ENCODE measurements at regions not wholly inside any gene's neighbourhood (a gene's known extent, or its start where the extent isn't known, plus 50 kb on each side); places are given as distances from the start of the nearest gene placed in this dataset.
"Not testable (repeated sequence)": the region's sequence is repeated elsewhere in the genome, so short reads cannot be mapped to it uniquely, and the experiment has no call there.

GRCh38 chrX:16335181-16335580 is 167.9 kb downstream of the MAGEB17 start:
- Mint-ChIP-seq H3K4me3 (no peak overlapping the region), H3K27ac (no peak overlapping the region), H3K4me1 (ENCODE audit: low read depth) (peaks cover 10% of the 10 kb centered on the region), H3K36me3 (ENCODE audit: low read depth) (no peaks in the 10 kb centered on the region), H3K27me3 (ENCODE audit: low read depth) (no peaks in the 10 kb centered on the region), H3K9me3 (peaks cover 2% of the 10 kb centered on the region)
- no peak for DNase-seq
- CTCF ChIA-PET, result no interaction called here
- intact Hi-C loops (cut with micrococcal nuclease), result no loop called here

- CTCF ChIA-PET, result no interaction called here
- no peak overlapping the region for H3K4me3 Mint-ChIP-seq
- H3K36me3 Mint-ChIP-seq (ENCODE audit: low read depth), result no peaks in the 10 kb centered on the region
- DNase-seq, result no peak
- H3K27me3 Mint-ChIP-seq (ENCODE audit: low read depth), result peaks cover 2% of the 10 kb centered on the region
- intact Hi-C loops (cut with micrococcal nuclease), result no loop called here
- no peak overlapping the region for H3K27ac Mint-ChIP-seq
- H3K4me1 Mint-ChIP-seq (ENCODE audit: low read depth), result no peaks in the 10 kb centered on the region
- H3K9me3 Mint-ChIP-seq, result no peaks in the 10 kb centered on the region
These were observed 180.8 kb downstream of the MAGEB17 start for GRCh38 chrX:16347968-16348670.

GRCh38 chrX:16357902-16358301 is 190.6 kb downstream of the MAGEB17 start:
- Mint-ChIP-seq H3K9me3 (no peaks in the 10 kb centered on the region), H3K4me3 (no peak overlapping the region), H3K4me1 (ENCODE audit: low read depth) (no peaks in the 10 kb centered on the region), H3K27me3 (ENCODE audit: low read depth) (no peaks in the 10 kb centered on the region), H3K27ac (no peak overlapping the region), H3K36me3 (ENCODE audit: low read depth) (no peaks in the 10 kb centered on the region)
- no peak for DNase-seq
- intact Hi-C loops (cut with micrococcal nuclease), result no loop called here
- CTCF ChIA-PET, result no interaction called here

- H3K27me3 Mint-ChIP-seq (ENCODE audit: low read depth); H3K27ac Mint-ChIP-seq; H3K9me3 Mint-ChIP-seq; DNase-seq; H3K4me1 Mint-ChIP-seq (ENCODE audit: low read depth); intact Hi-C loops (cut with micrococcal nuclease); H3K36me3 Mint-ChIP-seq (ENCODE audit: low read depth); CTCF ChIA-PET; H3K4me3 Mint-ChIP-seq: not testable (repeated sequence)
These were observed 192.8 kb downstream of the MAGEB17 start for GRCh38 chrX:16360056-16360455.

- Mint-ChIP-seq H3K36me3 (ENCODE audit: low read depth) (no peaks in the 10 kb centered on the region), H3K27me3 (ENCODE audit: low read depth) (no peaks in the 10 kb centered on the region), H3K9me3 (no peaks in the 10 kb centered on the region), H3K4me3 (no peak overlapping the region), H3K4me1 (ENCODE audit: low read depth) (no peaks in the 10 kb centered on the region), H3K27ac (no peak overlapping the region)
- intact Hi-C loops (cut with micrococcal nuclease), result no loop called here
- DNase-seq, result no peak
- CTCF ChIA-PET, result no interaction called here
These were observed 201.4 kb downstream of the MAGEB17 start for GRCh38 chrX:16368696-16369095.

GRCh38 chrX:16376056-16376455 is 208.8 kb downstream of the MAGEB17 start:
- H3K27ac Mint-ChIP-seq, result no peak overlapping the region
- CTCF ChIA-PET, result no interaction called here
- no peak overlapping the region for H3K4me3 Mint-ChIP-seq
- H3K4me1 Mint-ChIP-seq (ENCODE audit: low read depth), result no peaks in the 10 kb centered on the region
- intact Hi-C loops (cut with micrococcal nuclease), result no loop called here
- H3K27me3 Mint-ChIP-seq (ENCODE audit: low read depth), result no peaks in the 10 kb centered on the region
- no peak for DNase-seq
- H3K9me3 Mint-ChIP-seq, result no peaks in the 10 kb centered on the region
- H3K36me3 Mint-ChIP-seq (ENCODE audit: low read depth), result no peaks in the 10 kb centered on the region

GRCh38 chrX:16386126-16386525 is 218.8 kb downstream of the MAGEB17 start:
- H3K27me3 Mint-ChIP-seq (ENCODE audit: low read depth), result peaks cover 2% of the 10 kb centered on the region
- DNase-seq, result no peak
- no peaks in the 10 kb centered on the region for H3K9me3 Mint-ChIP-seq
- intact Hi-C loops (cut with micrococcal nuclease), result no loop called here
- H3K4me1 Mint-ChIP-seq (ENCODE audit: low read depth), result no peaks in the 10 kb centered on the region
- no peak overlapping the region for H3K4me3 Mint-ChIP-seq
- no peak overlapping the region for H3K27ac Mint-ChIP-seq
- CTCF ChIA-PET, result no interaction called here
- H3K36me3 Mint-ChIP-seq (ENCODE audit: low read depth), result peaks cover 1% of the 10 kb centered on the region

GRCh38 chrX:16392597-16392996 is 225.3 kb downstream of the MAGEB17 start:
- Mint-ChIP-seq H3K9me3 (no peaks in the 10 kb centered on the region), H3K36me3 (ENCODE audit: low read depth) (peaks cover 1% of the 10 kb centered on the region), H3K27ac (no peak overlapping the region), H3K4me3 (no peak overlapping the region), H3K4me1 (ENCODE audit: low read depth) (no peaks in the 10 kb centered on the region), H3K27me3 (ENCODE audit: low read depth) (peaks cover 2% of the 10 kb centered on the region)
- intact Hi-C loops (cut with micrococcal nuclease), result no loop called here
- DNase-seq, result no peak
- CTCF ChIA-PET, result no interaction called here

- no peak for DNase-seq
- Mint-ChIP-seq H3K27ac (no peak overlapping the region), H3K4me3 (no peak overlapping the region), H3K36me3 (ENCODE audit: low read depth) (peaks cover 1% of the 10 kb centered on the region), H3K4me1 (ENCODE audit: low read depth) (no peaks in the 10 kb centered on the region), H3K9me3 (no peaks in the 10 kb centered on the region), H3K27me3 (ENCODE audit: low read depth) (peaks cover 2% of the 10 kb centered on the region)
- intact Hi-C loops (cut with micrococcal nuclease), result no loop called here
- CTCF ChIA-PET, result no interaction called here
These were observed 227.0 kb downstream of the MAGEB17 start for GRCh38 chrX:16394290-16394689.

- intact Hi-C loops (cut with micrococcal nuclease), result no loop called here
- Mint-ChIP-seq H3K4me1 (ENCODE audit: low read depth) (no peaks in the 10 kb centered on the region), H3K4me3 (no peak overlapping the region), H3K27ac (no peak overlapping the region), H3K9me3 (no peaks in the 10 kb centered on the region), H3K27me3 (ENCODE audit: low read depth) (no peaks in the 10 kb centered on the region), H3K36me3 (ENCODE audit: low read depth) (no peaks in the 10 kb centered on the region)
- no peak for DNase-seq
- CTCF ChIA-PET, result no interaction called here
These were observed 236.5 kb downstream of the MAGEB17 start for GRCh38 chrX:16403808-16404207.

- CTCF ChIA-PET, result no interaction called here
- Mint-ChIP-seq H3K4me3 (no peak overlapping the region), H3K27ac (no peak overlapping the region), H3K36me3 (ENCODE audit: low read depth) (no peaks in the 10 kb centered on the region), H3K4me1 (ENCODE audit: low read depth) (no peaks in the 10 kb centered on the region), H3K9me3 (no peaks in the 10 kb centered on the region), H3K27me3 (ENCODE audit: low read depth) (no peaks in the 10 kb centered on the region)
- intact Hi-C loops (cut with micrococcal nuclease), result no loop called here
- DNase-seq, result no peak
These were observed 233.4 kb upstream of the S100G start for GRCh38 chrX:16416588-16416987.

- Mint-ChIP-seq H3K9me3 (no peaks in the 10 kb centered on the region), H3K27ac (no peak overlapping the region), H3K4me3 (no peak overlapping the region), H3K4me1 (ENCODE audit: low read depth) (peaks cover under 1% of the 10 kb centered on the region), H3K36me3 (ENCODE audit: low read depth) (no peaks in the 10 kb centered on the region), H3K27me3 (ENCODE audit: low read depth) (no peaks in the 10 kb centered on the region)
- CTCF ChIA-PET, result no interaction called here
- DNase-seq, result no peak
- intact Hi-C loops (cut with micrococcal nuclease), result no loop called here
These were observed 231.3 kb upstream of the S100G start for GRCh38 chrX:16418650-16419049.

GRCh38 chrX:16427668-16428067 is 222.3 kb upstream of the S100G start:
- no peak overlapping the region for H3K27ac Mint-ChIP-seq
- CTCF ChIA-PET, result interaction anchor here (1.6 kb wide), 1 partner anchor 9 kb away, joined by 6 read pairs; no protein-coding TSS in a partner anchor
- H3K9me3 Mint-ChIP-seq, result no peaks in the 10 kb centered on the region
- H3K4me3 Mint-ChIP-seq, result no peak overlapping the region
- intact Hi-C loops (cut with micrococcal nuclease), result no loop called here
- H3K27me3 Mint-ChIP-seq (ENCODE audit: low read depth), result no peaks in the 10 kb centered on the region
- H3K4me1 Mint-ChIP-seq (ENCODE audit: low read depth), result peaks cover 12% of the 10 kb centered on the region
- no peak for DNase-seq
- no peaks in the 10 kb centered on the region for H3K36me3 Mint-ChIP-seq (ENCODE audit: low read depth)

All from activated naive CD4-positive, alpha-beta T cell treated with anti-CD3 and anti-CD28 coated beads for 36 hours (primary cell).